Hepatocyte (in vitro differentiated cells): ENCODE measurements at regions not wholly inside any gene's neighbourhood (a gene's known extent, or its start where the extent isn't known, plus 50 kb on each side); places are given as distances from the start of the nearest gene placed in this dataset.

Experiments
- DNase-seq: peaks from one replicate; pipeline ENCODE4 v3.0.0-alpha.2; 2016; ENCODE audit warnings: low spot score
- H2AFZ ChIP-seq: fragments of 200-600 bp; sonication (generic); 2 replicates; pipeline ENCODE4 v1.6.0; 2016; ENCODE audit warnings: antibody characterized with exemption, mild to moderate bottlenecking
- H3K27ac ChIP-seq: fragments of 200-600 bp; sonication (generic); 2 replicates; pipeline ENCODE4 v1.5.1; 2016; ENCODE audit warnings: mild to moderate bottlenecking
- H3K27me3 ChIP-seq: fragments of 200-600 bp; sonication (generic); 2 replicates; pipeline ENCODE4 v1.6.1; 2016
- H3K36me3 ChIP-seq: fragments of 200-600 bp; sonication (generic); replicated peaks from 2 replicates; pipeline ENCODE4 v1.5.1; 2016; ENCODE audit warnings: low read depth; ENCODE audit not compliant: insufficient read depth
- H3K4me1 ChIP-seq: fragments of 200-600 bp; sonication (generic); 2 replicates; pipeline ENCODE4 v1.5.1; 2016; ENCODE audit warnings: mild to moderate bottlenecking, moderate library complexity; ENCODE audit not compliant: insufficient read depth
- H3K4me2 ChIP-seq: fragments of 200-600 bp; sonication (generic); 2 replicates; pipeline ENCODE4 v1.6.0; 2016
- H3K4me3 ChIP-seq: fragments of 200-600 bp; sonication (generic); 2 replicates; pipeline ENCODE4 v1.5.1; 2016; ENCODE audit warnings: mild to moderate bottlenecking
- H3K79me2 ChIP-seq: fragments of 200-600 bp; sonication (generic); 2 replicates; pipeline ENCODE4 v1.6.0; 2017; ENCODE audit warnings: mild to moderate bottlenecking
- H3K9me2 ChIP-seq: fragments of 200-600 bp; sonication (generic); replicated peaks from 2 replicates; pipeline ENCODE4 v1.6.0; 2017; ENCODE audit warnings: mild to moderate bottlenecking; ENCODE audit not compliant: insufficient read depth
- H3K9me3 ChIP-seq: fragments of 200-600 bp; sonication (generic); 2 replicates; pipeline ENCODE4 v1.5.1; 2016; ENCODE audit warnings: low read depth, mild to moderate bottlenecking
- H4K20me1 ChIP-seq: fragments of 200-600 bp; sonication (generic); 2 replicates; pipeline ENCODE4 v1.6.0; 2016; ENCODE audit warnings: mild to moderate bottlenecking; ENCODE audit not compliant: insufficient read depth, poor library complexity, severe bottlenecking
- EZH2 ChIP-seq: fragments of 200-600 bp; sonication (generic); IDR thresholded peaks from 2 replicates; pipeline ENCODE4 v1.6.1; 2016; ENCODE audit warnings: antibody characterized with exemption, mild to moderate bottlenecking, borderline replicate concordance
- EZH2phosphoT487 ChIP-seq: fragments of 200-600 bp; sonication (generic); IDR thresholded peaks from one replicate; pipeline ENCODE4 v1.6.1; 2018; ENCODE audit warnings: antibody characterized with exemption, mild to moderate bottlenecking, low read depth, moderate library complexity; ENCODE audit not compliant: unreplicated experiment, severe bottlenecking
- WGBS: methylation state at CpG from one replicate; pipeline ENCODE4 v1.1.6; 2016; ENCODE audit warnings: low lambda C conversion rate; ENCODE audit errors: missing lambda C conversion rate; 5-methylcytosine and 5-hydroxymethylcytosine counted together
- TF ChIP-seq, protein P1 (sequence below): fragments of 200-600 bp; sonication (generic); IDR thresholded peaks from 2 replicates; pipeline ENCODE4 v1.5.1; 2016; ENCODE audit warnings: antibody characterized with exemption, mild to moderate bottlenecking; ENCODE audit not compliant: poor library complexity

DNA sequence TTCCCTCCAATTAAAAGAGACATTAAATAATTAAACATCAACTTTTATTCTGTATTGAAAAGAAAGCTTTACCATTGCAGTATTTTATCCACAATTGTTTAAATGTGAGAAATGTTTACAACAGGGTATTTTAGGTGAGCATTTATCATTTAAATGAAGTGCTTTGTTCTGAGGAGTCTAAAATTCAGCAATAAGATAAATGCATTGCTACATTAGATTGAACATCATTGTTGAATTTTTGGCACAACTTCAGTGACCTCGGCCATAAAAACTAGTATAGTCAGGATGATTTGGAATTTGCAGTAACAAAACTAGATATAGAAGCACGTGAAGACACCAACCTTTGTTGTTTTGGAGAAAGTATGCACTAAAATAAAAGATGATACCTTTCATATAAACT, 692.9 kb downstream of the USP25 start:
- no peaks in the 10 kb centered on the region for H3K36me3 ChIP-seq
- WGBS = 64% methylated on average over 2 of the region's 2 CpGs
- no peak overlapping the region for H2AFZ ChIP-seq
- H4K20me1 ChIP-seq = no peaks in the 10 kb centered on the region
- peaks cover 12% of the 10 kb centered on the region for H3K79me2 ChIP-seq
- H3K9me2 ChIP-seq = no peaks in the 10 kb centered on the region
- no peak for DNase-seq
- TF ChIP-seq EZH2phosphoT487 = no peak
- no peak for TF ChIP-seq EZH2
- TF ChIP-seq, protein P1, sequence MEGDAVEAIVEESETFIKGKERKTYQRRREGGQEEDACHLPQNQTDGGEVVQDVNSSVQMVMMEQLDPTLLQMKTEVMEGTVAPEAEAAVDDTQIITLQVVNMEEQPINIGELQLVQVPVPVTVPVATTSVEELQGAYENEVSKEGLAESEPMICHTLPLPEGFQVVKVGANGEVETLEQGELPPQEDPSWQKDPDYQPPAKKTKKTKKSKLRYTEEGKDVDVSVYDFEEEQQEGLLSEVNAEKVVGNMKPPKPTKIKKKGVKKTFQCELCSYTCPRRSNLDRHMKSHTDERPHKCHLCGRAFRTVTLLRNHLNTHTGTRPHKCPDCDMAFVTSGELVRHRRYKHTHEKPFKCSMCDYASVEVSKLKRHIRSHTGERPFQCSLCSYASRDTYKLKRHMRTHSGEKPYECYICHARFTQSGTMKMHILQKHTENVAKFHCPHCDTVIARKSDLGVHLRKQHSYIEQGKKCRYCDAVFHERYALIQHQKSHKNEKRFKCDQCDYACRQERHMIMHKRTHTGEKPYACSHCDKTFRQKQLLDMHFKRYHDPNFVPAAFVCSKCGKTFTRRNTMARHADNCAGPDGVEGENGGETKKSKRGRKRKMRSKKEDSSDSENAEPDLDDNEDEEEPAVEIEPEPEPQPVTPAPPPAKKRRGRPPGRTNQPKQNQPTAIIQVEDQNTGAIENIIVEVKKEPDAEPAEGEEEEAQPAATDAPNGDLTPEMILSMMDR = no peak
- no peak overlapping the region for H3K27ac ChIP-seq
- H3K4me2 ChIP-seq = peak overlapping the region; percentile 45
- H3K4me3 ChIP-seq = peak overlapping the region; percentile 2
- no peaks in the 10 kb centered on the region for H3K27me3 ChIP-seq
- H3K9me3 ChIP-seq = no peaks in the 10 kb centered on the region
- no peaks in the 10 kb centered on the region for H3K4me1 ChIP-seq

DNA sequence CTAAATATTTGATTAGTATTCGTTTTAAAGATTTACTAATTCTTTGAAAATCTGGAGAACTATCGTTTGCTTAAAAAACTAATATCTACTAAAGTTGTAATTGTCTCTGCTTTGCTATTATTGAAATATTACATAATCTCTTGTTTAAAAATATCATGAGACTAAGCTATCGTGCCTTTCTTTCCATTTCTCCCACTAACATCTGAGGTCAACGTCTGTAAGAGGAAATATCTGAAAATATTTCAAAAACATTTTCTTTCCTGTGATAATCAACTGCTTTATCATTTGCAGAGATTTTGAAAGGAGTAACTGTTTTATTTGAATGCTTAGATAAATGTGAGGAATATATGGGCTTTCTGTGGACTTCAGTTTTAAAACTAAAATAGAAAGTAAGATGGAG, 694.1 kb downstream of the USP25 start:
- Histone ChIP-seq H3K9me3 (no peaks in the 10 kb centered on the region), H3K4me2 (peak overlapping the region; percentile 45), H3K79me2 (peaks cover 12% of the 10 kb centered on the region), H4K20me1 (no peaks in the 10 kb centered on the region), H2AFZ (no peak overlapping the region), H3K27me3 (no peaks in the 10 kb centered on the region), H3K4me1 (no peaks in the 10 kb centered on the region), H3K4me3 (no peak overlapping the region), H3K27ac (no peak overlapping the region), H3K36me3 (no peaks in the 10 kb centered on the region), H3K9me2 (no peaks in the 10 kb centered on the region)
- no peak for TF ChIP-seq EZH2phosphoT487
- no peak for TF ChIP-seq EZH2
- TF ChIP-seq, protein P1 = no peak
- DNase-seq = no peak
- WGBS = 82% methylated on average over 4 of the region's 4 CpGs

DNA sequence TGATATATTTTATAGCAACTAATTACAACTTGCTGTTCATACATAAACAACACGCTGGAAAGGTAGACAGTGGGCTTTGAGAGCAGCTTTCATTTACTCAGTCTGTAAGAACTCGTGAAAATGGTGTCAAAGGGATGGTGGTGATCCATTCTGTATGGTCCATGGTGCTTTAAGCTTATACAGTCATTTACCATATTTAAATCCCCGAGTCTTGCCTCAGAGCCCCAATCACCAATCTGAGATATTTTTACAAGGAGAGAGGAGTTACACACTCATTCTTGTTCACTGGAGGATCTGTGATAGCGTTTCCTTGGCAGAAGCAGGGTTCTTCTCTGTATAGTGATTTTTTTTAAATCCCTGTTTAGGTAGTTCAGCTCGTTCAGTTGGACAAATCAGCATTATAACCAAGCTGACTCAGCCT, 694.6 kb downstream of the USP25 start:
- H3K4me2 ChIP-seq = peak overlapping the region; percentile 45
- H3K27ac ChIP-seq = no peak overlapping the region
- H2AFZ ChIP-seq = no peak overlapping the region
- no peaks in the 10 kb centered on the region for H3K4me1 ChIP-seq
- TF ChIP-seq, protein P1 = no peak
- no peaks in the 10 kb centered on the region for H3K9me2 ChIP-seq
- peaks cover 12% of the 10 kb centered on the region for H3K79me2 ChIP-seq
- H4K20me1 ChIP-seq = no peaks in the 10 kb centered on the region
- no peak overlapping the region for H3K4me3 ChIP-seq
- H3K36me3 ChIP-seq = no peaks in the 10 kb centered on the region
- WGBS = 64% methylated on average over 5 of the region's 5 CpGs
- no peaks in the 10 kb centered on the region for H3K9me3 ChIP-seq
- no peaks in the 10 kb centered on the region for H3K27me3 ChIP-seq
- DNase-seq = no peak

DNA sequence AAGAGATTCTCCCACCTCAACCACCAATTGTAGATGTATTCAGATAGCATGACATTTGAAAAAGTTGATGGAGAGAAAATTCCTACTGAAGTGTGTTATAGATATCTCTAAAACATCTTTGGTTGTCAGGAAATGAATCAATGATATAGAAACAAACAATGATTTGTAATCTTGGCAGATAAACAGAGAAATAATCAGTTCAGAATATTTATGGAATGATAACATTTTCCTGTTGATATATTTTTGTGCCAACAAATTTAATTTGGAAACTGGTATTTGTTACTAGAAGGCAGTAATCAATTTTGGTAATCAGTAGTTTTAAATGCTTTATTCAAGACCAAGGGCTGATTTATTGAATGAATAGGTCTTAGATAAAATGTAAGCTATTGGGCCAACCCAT, 695.6 kb downstream of the USP25 start:
- H3K27ac ChIP-seq = no peak overlapping the region
- H3K9me2 ChIP-seq = no peaks in the 10 kb centered on the region
- peaks cover 12% of the 10 kb centered on the region for H3K79me2 ChIP-seq
- H2AFZ ChIP-seq = no peak overlapping the region
- no peak overlapping the region for H3K4me3 ChIP-seq
- no peaks in the 10 kb centered on the region for H3K9me3 ChIP-seq
- peak overlapping the region; percentile 45 for H3K4me2 ChIP-seq
- no peaks in the 10 kb centered on the region for H3K4me1 ChIP-seq
- DNase-seq = no peak
- H3K27me3 ChIP-seq = no peaks in the 10 kb centered on the region
- no peaks in the 10 kb centered on the region for H3K36me3 ChIP-seq
- no peaks in the 10 kb centered on the region for H4K20me1 ChIP-seq
- no peak for TF ChIP-seq EZH2
- TF ChIP-seq EZH2phosphoT487 = no peak
- TF ChIP-seq, protein P1 = no peak
